ENCODE measurements at regions not wholly inside any gene's neighbourhood (a gene's known extent, or its start where the extent isn't known, plus 50 kb on each side); places are given as distances from the start of the nearest gene placed in this dataset.
"Not testable (repeated sequence)": the region's sequence is repeated elsewhere in the genome, so short reads cannot be mapped to it uniquely, and the experiment has no call there.

DNA sequence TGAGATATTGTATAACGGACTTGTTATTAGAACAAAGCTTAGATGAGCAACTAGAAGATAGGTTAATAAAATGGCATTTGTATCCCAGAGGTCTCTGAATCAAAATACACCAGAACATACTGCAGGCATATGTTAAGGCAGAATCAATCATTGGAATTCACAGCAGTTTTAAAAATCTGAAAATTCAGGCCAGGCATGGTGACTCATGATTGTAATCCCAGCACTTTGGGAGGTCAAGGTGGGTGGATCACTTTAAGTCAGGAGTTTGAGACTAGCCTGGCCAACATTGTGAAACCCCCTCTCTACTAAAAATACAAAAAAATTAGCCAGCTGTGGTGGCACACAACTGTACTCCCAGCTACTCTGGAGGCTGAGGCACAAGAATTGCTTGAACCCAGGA, 405.2 kb downstream of the ZEB2 start:
- FAIRE-seq, result no peak

DNA sequence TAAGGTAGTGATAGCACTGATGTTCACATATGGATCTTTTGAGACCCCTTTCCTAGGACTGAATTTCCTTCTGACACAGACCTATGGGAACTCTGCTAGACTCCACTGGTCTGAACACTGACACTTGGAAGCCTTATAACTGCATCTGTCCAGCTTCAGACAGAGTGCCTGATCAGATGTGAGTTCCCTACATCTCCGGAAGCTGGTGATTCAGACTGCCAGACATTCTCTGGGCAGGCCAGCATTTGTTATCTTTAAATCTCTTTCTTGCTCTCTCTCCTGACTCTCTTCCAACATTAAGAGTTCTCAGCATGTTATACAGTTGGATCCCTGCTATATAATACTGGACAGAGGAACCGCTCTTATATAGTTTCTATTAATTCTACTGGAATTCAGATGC, 408.5 kb downstream of the ZEB2 start:
- FAIRE-seq, result no peak

- FAIRE-seq, result not testable (repeated sequence)
These were observed 413.8 kb downstream of the ZEB2 start for GRCh38 chr2:144106104-144106503.

DNA sequence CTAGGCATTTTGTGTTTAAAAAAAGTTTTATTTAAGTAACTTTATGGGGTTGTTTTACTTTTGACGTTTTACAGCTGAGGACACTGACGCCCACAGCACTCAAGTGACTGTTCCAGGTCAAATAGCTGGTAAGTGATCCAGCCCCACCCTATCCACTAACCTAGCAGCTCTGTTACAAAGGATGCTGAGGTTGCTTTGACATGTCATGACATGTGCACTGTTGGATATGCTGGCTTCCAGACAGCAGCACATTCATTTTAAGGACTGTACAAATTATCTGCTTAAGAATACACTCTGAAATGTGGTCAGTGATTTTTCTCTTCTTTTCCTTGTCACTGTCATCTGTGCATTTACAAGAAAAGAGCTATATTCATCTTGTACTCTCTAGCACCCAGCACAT, 417.5 kb downstream of the ZEB2 start:
- no peak for FAIRE-seq

DNA sequence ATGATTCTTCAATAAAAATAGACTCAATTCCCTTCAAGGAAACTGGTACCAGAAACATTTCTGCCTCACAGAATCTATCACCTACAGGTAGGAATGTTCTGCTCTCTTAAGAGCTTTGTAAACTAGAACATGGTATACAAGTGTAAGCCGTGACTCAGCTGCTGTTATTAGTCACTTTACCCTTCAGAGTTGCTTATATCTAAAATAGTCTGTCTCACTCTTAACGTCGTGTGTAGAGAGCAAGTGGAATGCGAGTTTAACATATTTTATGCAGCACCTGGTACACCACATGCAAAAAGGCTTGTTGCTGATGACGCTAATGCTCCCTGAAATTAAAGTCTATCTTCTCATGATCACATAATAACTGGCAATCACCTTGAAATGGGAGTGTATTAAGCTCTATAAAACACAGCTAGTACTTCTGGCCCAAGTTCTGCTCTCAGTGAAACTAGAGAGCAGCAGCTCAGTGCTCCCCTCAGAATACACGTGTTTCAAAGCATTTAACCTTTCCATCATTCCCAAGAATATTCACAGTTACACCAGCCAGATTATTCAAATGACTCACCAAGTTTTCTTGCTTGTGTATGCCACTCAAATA, 420.0 kb downstream of the ZEB2 start:
- FAIRE-seq, result no peak

- no peak for FAIRE-seq
These were observed 420.6 kb downstream of the ZEB2 start for GRCh38 chr2:144099340-144099739.

- no peak for FAIRE-seq
These were observed 422.3 kb downstream of the ZEB2 start for GRCh38 chr2:144097440-144098225.

- no peak for FAIRE-seq
These were observed 423.4 kb downstream of the ZEB2 start for GRCh38 chr2:144096531-144096930.

DNA sequence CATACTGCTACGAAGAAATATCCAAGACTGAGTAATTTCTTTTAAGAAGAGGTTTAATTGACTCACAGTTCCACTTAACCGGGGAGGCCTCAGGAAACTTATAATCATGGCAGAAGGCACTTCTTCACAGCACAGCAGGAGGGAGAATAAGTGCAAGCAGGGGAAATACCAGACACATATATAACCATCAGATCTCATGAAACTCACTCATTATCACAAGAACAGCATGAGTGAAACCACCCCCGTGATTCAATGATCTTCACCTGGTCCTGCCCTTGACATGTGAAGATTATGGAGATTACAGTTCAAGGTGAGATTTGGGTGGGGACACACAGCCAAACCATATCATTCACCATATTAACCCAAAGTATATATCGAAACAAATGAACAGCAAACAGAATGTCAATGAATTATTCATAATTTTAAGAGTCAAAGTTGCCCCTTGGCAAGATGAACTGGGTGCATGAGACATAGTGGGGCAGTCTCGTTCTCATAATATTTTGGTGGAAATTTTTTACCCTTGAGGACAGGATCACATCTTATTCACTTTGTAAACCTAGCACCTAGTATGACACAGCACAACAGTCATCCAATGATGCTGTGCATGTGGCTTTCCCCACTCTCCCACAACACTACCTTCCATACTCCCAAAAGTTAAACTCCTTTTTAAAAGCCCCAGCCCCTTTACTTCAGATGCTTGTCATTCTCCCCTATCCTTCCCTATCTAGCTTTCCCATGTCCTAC, 425.3 kb downstream of the ZEB2 start:
- FAIRE-seq, result no peak

GRCh38 chr2:144091622-144092021, 428.3 kb downstream of the ZEB2 start:
- FAIRE-seq, result no peak

DNA sequence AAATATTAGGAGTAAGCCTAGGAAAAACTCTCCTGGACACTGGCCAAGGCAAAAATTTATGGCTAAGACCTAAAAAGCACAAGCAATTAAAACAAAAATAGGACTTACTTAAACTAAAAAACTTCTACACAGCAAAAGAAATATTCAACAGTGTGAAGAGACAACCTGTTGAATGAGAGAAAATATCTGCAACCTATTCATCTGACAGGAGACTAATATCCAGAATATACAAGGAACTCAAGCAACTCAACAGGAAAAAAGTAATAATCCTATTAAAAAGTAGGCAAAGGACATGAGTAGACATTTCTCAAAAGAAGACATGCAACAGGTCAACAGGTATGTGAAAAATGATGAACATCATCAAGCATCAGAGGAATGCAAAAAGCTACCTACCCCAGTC, 431.1 kb downstream of the ZEB2 start:
- no peak for FAIRE-seq

DNA sequence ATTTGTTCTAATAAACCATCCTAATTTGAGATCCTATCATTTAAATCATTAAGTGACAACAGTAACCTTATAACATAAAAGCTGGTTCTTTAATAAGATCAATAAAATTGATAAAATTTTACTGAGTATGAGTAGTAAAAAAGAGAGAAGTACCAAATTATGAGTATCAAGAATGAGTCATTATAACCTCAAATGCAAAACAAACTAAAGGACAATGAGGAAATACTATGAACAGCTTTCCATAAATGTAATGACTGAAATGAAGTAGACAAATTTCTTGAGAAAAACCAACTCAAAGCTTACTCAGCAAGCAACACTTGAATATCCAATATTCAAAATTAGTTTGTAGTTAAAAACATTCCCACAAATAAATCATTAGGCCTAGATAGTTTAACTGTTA, 433.0 kb downstream of the ZEB2 start:
- no peak for FAIRE-seq

DNA sequence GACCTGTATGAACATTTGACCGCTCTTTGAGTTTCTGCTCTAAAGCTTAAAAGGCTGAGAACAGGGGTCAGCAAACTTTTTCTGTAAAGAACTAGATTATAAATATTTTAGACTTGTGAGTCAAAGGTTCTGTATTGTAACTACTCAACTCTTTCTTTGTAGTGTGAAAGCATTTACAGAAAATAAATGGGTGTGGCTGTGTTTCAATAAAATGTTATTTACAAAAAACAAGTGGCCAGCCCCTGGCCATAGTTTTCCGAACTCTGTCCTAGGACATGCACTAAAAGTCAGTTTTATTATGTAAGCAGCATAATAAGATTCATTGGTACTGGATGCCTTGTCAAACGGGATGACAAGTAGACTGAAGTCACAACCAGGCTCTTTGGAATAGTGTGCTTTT, 434.9 kb downstream of the ZEB2 start:
- no peak for FAIRE-seq

- no peak for FAIRE-seq
These were observed 435.7 kb downstream of the ZEB2 start for GRCh38 chr2:144084114-144084661.

DNA sequence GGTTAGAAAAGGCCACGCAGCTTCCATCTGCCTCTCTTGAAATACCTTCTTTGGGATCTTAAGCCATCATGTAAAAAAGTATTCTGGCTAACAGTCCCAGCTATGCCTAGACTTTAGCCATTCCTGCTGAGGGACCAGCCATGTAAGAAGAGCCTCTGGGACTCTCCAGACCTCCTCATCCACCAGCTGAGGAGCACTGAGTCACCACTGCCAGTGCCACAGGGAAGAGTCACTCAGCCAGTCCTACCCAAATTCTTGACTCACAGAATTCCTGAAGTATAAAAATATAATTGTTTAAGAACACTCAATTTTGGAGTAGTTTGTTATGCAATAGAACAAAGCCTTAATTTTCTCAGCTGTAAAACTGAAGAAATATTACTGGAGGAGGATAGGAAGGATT, 436.7 kb downstream of the ZEB2 start:
- no peak for FAIRE-seq

DNA sequence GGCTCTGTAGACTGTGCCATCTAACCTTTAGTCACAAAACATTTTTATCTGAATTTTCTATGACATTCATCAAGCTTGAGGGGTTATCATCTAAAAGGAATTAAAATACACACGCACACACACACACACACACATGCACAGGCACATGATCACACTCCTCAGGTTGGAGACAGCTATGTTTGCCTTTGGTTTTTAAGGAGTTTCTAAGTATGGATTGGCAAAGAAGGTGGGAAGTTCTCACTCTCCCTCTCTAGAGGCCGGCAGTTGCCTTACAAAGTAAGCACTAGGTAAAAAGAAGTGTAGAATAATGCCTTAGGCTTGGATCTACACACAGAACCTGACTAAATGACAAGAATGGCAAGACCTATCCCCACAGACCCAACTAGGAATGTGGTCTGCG, 437.1 kb downstream of the ZEB2 start:
- FAIRE-seq, result no peak

DNA sequence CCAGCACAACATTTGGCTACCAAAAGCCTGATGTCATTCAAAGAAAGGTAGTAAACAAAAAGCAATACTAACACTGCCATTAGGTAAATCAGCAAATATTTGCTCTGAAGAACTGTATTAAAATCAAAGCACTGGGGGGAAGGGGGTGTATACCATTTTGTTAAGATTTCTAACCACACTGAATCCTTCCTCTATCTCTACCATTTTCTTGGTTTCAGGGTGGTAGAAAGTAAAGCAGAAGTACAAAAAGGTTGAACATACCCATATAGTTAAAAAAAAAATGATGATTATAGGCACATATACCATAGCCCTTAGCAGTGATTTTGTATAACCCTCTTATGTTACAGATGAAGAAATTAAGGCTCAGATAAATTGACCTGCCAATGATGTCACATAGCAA, 437.6 kb downstream of the ZEB2 start:
- FAIRE-seq, result no peak

- no peak for FAIRE-seq
These were observed 438.6 kb downstream of the ZEB2 start for GRCh38 chr2:144081272-144081671.

- FAIRE-seq, result no peak
These were observed 440.1 kb downstream of the ZEB2 start for GRCh38 chr2:144079803-144080202.

GRCh38 chr2:144078802-144079724, 440.9 kb downstream of the ZEB2 start:
- no peak for FAIRE-seq

DNA sequence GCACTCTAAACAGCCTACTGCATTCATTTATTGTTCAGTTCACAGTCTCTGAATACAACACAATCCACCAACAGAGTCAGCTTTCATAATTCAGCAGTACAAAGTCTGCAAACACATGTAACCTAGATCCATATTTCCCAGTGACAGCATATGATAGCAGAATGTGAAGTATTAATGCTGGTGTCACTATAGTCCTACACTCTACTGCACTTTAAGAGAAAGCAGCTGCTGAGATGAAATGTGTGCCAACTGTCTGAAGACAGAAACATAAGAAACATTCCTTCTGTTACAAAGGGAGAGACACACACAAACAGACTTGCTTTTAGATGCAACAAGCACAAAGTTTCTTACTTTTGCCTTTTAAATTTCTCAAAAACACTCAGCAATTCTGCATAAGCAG, 441.8 kb downstream of the ZEB2 start:
- no peak for FAIRE-seq

- FAIRE-seq, result peak; percentile 9
These were observed 445.5 kb downstream of the ZEB2 start for GRCh38 chr2:144074450-144074849.

DNA sequence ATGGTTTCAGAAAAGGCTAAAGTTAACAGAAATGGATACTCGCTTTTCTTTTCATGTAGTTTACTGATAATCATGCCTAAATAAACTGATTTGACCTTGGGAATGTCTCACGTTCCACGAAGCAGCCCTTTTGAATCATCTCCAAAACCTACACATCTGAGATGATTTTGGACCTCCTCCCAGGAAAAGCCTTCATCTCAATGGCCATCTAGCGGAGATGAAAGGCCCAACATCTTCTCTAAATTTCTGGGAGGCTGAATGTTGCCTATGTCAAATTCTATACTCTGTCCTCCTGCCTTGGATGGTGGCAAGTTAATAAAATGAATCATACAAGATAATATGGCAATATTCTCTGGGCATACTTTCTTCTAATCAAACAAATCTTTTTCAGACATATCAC, 448.5 kb downstream of the ZEB2 start:
- FAIRE-seq, result no peak

All from A204.1 (cell line).